ENCODE measurements at regions not wholly inside any gene's neighbourhood (a gene's known extent, or its start where the extent isn't known, plus 50 kb on each side); places are given as distances from the start of the nearest gene placed in this dataset.

GRCh38 chr2:199199797-199200196, 257.9 kb downstream of the SATB2 start:
- no peak for DNase-seq (ENCODE audit: extremely low spot score, unreplicated experiment)
- H3K27ac Mint-ChIP-seq (ENCODE audit: unreplicated experiment) = no peak overlapping the region
- no peaks in the 10 kb centered on the region for H3K36me3 Mint-ChIP-seq (ENCODE audit: unreplicated experiment)
- TF ChIP-seq, protein P1, sequence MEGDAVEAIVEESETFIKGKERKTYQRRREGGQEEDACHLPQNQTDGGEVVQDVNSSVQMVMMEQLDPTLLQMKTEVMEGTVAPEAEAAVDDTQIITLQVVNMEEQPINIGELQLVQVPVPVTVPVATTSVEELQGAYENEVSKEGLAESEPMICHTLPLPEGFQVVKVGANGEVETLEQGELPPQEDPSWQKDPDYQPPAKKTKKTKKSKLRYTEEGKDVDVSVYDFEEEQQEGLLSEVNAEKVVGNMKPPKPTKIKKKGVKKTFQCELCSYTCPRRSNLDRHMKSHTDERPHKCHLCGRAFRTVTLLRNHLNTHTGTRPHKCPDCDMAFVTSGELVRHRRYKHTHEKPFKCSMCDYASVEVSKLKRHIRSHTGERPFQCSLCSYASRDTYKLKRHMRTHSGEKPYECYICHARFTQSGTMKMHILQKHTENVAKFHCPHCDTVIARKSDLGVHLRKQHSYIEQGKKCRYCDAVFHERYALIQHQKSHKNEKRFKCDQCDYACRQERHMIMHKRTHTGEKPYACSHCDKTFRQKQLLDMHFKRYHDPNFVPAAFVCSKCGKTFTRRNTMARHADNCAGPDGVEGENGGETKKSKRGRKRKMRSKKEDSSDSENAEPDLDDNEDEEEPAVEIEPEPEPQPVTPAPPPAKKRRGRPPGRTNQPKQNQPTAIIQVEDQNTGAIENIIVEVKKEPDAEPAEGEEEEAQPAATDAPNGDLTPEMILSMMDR (IDR thresholded peaks at IDR 0.05) = no peak
- H3K4me3 Mint-ChIP-seq (ENCODE audit: unreplicated experiment) = no peak overlapping the region
- no peaks in the 10 kb centered on the region for H3K4me1 Mint-ChIP-seq (ENCODE audit: unreplicated experiment)
- H3K9me3 Mint-ChIP-seq (ENCODE audit: unreplicated experiment) = no peaks in the 10 kb centered on the region
- peaks cover 14% of the 10 kb centered on the region for H3K27me3 Mint-ChIP-seq (ENCODE audit: unreplicated experiment)

GRCh38 chr2:199197448-199197847, 260.3 kb downstream of the SATB2 start:
- H3K27me3 Mint-ChIP-seq (ENCODE audit: unreplicated experiment) = peaks cover 10% of the 10 kb centered on the region
- no peak overlapping the region for H3K4me3 Mint-ChIP-seq (ENCODE audit: unreplicated experiment)
- no peaks in the 10 kb centered on the region for H3K36me3 Mint-ChIP-seq (ENCODE audit: unreplicated experiment)
- no peak overlapping the region for H3K27ac Mint-ChIP-seq (ENCODE audit: unreplicated experiment)
- DNase-seq (ENCODE audit: extremely low spot score, unreplicated experiment) = no peak
- H3K4me1 Mint-ChIP-seq (ENCODE audit: unreplicated experiment) = no peaks in the 10 kb centered on the region
- TF ChIP-seq, protein P1 (IDR thresholded peaks at IDR 0.05) = no peak
- no peaks in the 10 kb centered on the region for H3K9me3 Mint-ChIP-seq (ENCODE audit: unreplicated experiment)

GRCh38 chr2:199196686-199197085, 261.1 kb downstream of the SATB2 start:
- peaks cover 10% of the 10 kb centered on the region for H3K27me3 Mint-ChIP-seq (ENCODE audit: unreplicated experiment)
- no peaks in the 10 kb centered on the region for H3K9me3 Mint-ChIP-seq (ENCODE audit: unreplicated experiment)
- TF ChIP-seq, protein P1 (IDR thresholded peaks at IDR 0.05) = no peak
- H3K4me3 Mint-ChIP-seq (ENCODE audit: unreplicated experiment) = no peak overlapping the region
- no peak for DNase-seq (ENCODE audit: extremely low spot score, unreplicated experiment)
- H3K36me3 Mint-ChIP-seq (ENCODE audit: unreplicated experiment) = no peaks in the 10 kb centered on the region
- H3K27ac Mint-ChIP-seq (ENCODE audit: unreplicated experiment) = no peak overlapping the region
- H3K4me1 Mint-ChIP-seq (ENCODE audit: unreplicated experiment) = no peaks in the 10 kb centered on the region

- DNase-seq (ENCODE audit: extremely low spot score, unreplicated experiment) = no peak
- no peak overlapping the region for H3K27ac Mint-ChIP-seq (ENCODE audit: unreplicated experiment)
- H3K27me3 Mint-ChIP-seq (ENCODE audit: unreplicated experiment) = peaks cover 10% of the 10 kb centered on the region
- TF ChIP-seq, protein P1 (IDR thresholded peaks at IDR 0.05) = no peak
- H3K4me3 Mint-ChIP-seq (ENCODE audit: unreplicated experiment) = no peak overlapping the region
- no peaks in the 10 kb centered on the region for H3K36me3 Mint-ChIP-seq (ENCODE audit: unreplicated experiment)
- no peaks in the 10 kb centered on the region for H3K4me1 Mint-ChIP-seq (ENCODE audit: unreplicated experiment)
- H3K9me3 Mint-ChIP-seq (ENCODE audit: unreplicated experiment) = no peaks in the 10 kb centered on the region
These were observed 261.7 kb downstream of the SATB2 start for GRCh38 chr2:199195927-199196502.

- H3K36me3 Mint-ChIP-seq (ENCODE audit: unreplicated experiment) = no peaks in the 10 kb centered on the region
- no peak overlapping the region for H3K27ac Mint-ChIP-seq (ENCODE audit: unreplicated experiment)
- H3K4me3 Mint-ChIP-seq (ENCODE audit: unreplicated experiment) = no peak overlapping the region
- TF ChIP-seq, protein P1 (IDR thresholded peaks at IDR 0.05) = no peak
- no peaks in the 10 kb centered on the region for H3K9me3 Mint-ChIP-seq (ENCODE audit: unreplicated experiment)
- no peak for DNase-seq (ENCODE audit: extremely low spot score, unreplicated experiment)
- no peaks in the 10 kb centered on the region for H3K27me3 Mint-ChIP-seq (ENCODE audit: unreplicated experiment)
- no peaks in the 10 kb centered on the region for H3K4me1 Mint-ChIP-seq (ENCODE audit: unreplicated experiment)
These were observed 266.3 kb downstream of the SATB2 start for GRCh38 chr2:199191461-199191860.

All from osteocyte (in vitro differentiated cells).